ENCODE measurements at regions not wholly inside any gene's neighbourhood (a gene's known extent, or its start where the extent isn't known, plus 50 kb on each side); places are given as distances from the start of the nearest gene placed in this dataset.

- H3K27ac ChIP-seq (ENCODE audit: low read depth, low read length): peak overlapping the region; percentile 39; the same call in 1 of the 2 replicates
- H3K36me3 ChIP-seq (ENCODE audit: insufficient read depth, low read length): no peaks in the 10 kb centered on the region
- peaks cover 39% of the 10 kb centered on the region for H3K4me1 ChIP-seq (ENCODE audit: insufficient read depth, low read length)
- no peak overlapping the region for H3K4me3 ChIP-seq (ENCODE audit: low read length)
- no peak overlapping the region; the same call in 1 of the 2 replicates for H3K9ac ChIP-seq (ENCODE audit: low read depth, low read length)
- 70% methylated on average over 2 of the region's 2 CpGs for WGBS
- H3K27me3 ChIP-seq (ENCODE audit: insufficient read depth, low read length): no peaks in the 10 kb centered on the region
- no peaks in the 10 kb centered on the region for H3K9me3 ChIP-seq (ENCODE audit: insufficient read depth, low read depth, low read length)
Measured at GRCh38 chr3:34012102-34012461, 213.7 kb downstream of the PDCD6IP start.

GRCh38 chr3:34013818-34014570, 215.6 kb downstream of the PDCD6IP start:
- Histone ChIP-seq H3K36me3 (ENCODE audit: insufficient read depth, low read length) (no peaks in the 10 kb centered on the region), H3K27ac (ENCODE audit: low read depth, low read length) (no peak overlapping the region), H3K4me1 (ENCODE audit: insufficient read depth, low read length) (peaks cover 28% of the 10 kb centered on the region; the same call in 1 of the 2 replicates), H3K27me3 (ENCODE audit: insufficient read depth, low read length) (no peaks in the 10 kb centered on the region), H3K9ac (ENCODE audit: low read depth, low read length) (no peak overlapping the region), H3K9me3 (ENCODE audit: insufficient read depth, low read depth, low read length) (no peaks in the 10 kb centered on the region), H3K4me3 (ENCODE audit: low read length) (no peak overlapping the region)
- WGBS: 89% methylated on average over 4 of the region's 6 CpGs

DNA sequence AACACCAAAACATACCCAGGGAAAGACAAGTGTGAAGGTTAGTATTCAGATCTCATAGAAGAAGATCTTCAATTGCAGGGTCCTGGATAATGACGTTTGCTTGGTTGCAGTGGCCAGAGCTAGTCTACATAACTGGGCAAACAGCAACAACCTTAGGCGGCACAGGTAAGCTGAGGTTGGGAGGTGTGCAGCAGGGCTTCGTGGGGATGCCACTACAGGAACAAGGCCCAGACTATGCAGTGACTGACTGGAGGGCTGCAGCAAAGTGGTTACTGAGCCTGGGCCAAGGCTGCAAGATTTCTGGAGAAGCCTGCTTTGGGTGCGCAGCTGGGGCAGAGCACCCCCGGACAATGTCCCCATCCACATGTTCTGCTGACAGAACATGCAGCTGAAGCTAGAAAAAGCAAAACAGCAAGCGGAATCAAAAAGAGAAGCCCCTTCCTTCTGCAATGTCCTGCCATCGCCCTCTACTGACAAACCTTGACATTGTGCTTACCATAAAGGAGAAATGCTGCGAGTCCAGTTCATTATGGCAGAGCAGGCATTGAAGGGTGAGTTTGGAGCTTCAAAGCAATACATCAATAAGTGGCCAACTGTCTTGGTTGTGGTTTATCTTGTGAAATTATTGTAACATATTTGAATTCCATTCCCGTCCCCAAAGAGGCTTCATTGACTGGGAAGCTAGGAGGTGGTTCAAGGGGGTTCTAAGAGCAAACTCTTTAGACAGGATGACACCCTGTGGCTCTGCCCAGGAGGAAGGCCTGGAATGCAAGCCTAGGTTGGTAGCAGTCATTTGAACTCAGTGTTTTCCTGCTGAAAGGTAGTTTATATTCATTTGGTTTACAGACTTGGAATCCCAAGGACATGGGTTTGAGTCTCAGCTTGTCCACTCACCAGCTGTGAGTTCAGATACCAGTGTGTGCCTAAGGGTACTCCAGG, 217.0 kb downstream of the PDCD6IP start:
- Histone ChIP-seq H3K27me3 (ENCODE audit: insufficient read depth, low read length) (no peaks in the 10 kb centered on the region), H3K9ac (ENCODE audit: low read depth, low read length) (no peak overlapping the region), H3K4me3 (ENCODE audit: low read length) (no peak overlapping the region), H3K27ac (ENCODE audit: low read depth, low read length) (no peak overlapping the region), H3K9me3 (ENCODE audit: insufficient read depth, low read depth, low read length) (no peaks in the 10 kb centered on the region), H3K36me3 (ENCODE audit: insufficient read depth, low read length) (no peaks in the 10 kb centered on the region), H3K4me1 (ENCODE audit: insufficient read depth, low read length) (peaks cover 20% of the 10 kb centered on the region; the same call in 1 of the 2 replicates)
- WGBS: 76% methylated on average over 9 of the region's 9 CpGs

DNA sequence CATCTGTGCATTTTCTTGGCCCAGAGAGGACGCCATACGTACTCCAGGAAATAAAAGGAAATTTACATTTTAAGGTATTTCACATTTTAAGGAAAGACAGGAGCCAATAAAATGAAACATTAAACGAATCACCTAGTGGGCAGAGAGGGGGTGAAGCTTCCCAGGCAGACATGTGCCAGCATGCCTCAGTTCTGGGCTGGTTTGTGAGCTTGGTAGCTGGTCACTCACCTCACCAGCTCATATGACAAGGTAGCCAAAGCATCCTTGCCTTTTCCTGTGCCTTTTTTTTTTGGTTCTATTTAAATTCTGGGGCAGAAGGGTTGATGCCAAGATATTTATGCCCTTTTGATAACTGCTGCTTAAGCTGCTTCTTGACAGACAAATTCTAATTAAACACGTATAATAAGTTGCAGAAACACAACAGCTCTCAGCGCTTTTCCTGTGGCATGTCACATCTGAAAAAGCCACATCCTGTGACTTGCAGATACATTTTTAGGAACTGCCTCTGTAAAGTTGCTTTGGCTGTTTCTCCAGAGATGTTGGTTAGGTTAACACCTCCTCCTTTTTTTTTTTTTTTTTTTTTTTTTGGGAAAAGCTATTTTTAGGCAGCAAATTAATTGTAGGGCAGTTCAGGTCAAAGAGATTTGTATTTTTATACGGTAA, 218.6 kb downstream of the PDCD6IP start:
- Histone ChIP-seq H3K9me3 (ENCODE audit: insufficient read depth, low read depth, low read length) (no peaks in the 10 kb centered on the region), H3K9ac (ENCODE audit: low read depth, low read length) (no peak overlapping the region), H3K4me3 (ENCODE audit: low read length) (no peak overlapping the region), H3K36me3 (ENCODE audit: insufficient read depth, low read length) (no peaks in the 10 kb centered on the region), H3K27ac (ENCODE audit: low read depth, low read length) (no peak overlapping the region), H3K27me3 (ENCODE audit: insufficient read depth, low read length) (no peaks in the 10 kb centered on the region), H3K4me1 (ENCODE audit: insufficient read depth, low read length) (peaks cover 13% of the 10 kb centered on the region; the same call in 1 of the 2 replicates)
- WGBS: 93% methylated on average over 6 of the region's 6 CpGs

GRCh38 chr3:34017757-34018156, 219.3 kb downstream of the PDCD6IP start:
- no peak overlapping the region for H3K4me3 ChIP-seq (ENCODE audit: low read length)
- no peak overlapping the region for H3K9ac ChIP-seq (ENCODE audit: low read depth, low read length)
- H3K4me1 ChIP-seq (ENCODE audit: insufficient read depth, low read length): peaks cover 6% of the 10 kb centered on the region; the same call in 1 of the 2 replicates
- no peaks in the 10 kb centered on the region for H3K27me3 ChIP-seq (ENCODE audit: insufficient read depth, low read length)
- H3K9me3 ChIP-seq (ENCODE audit: insufficient read depth, low read depth, low read length): no peaks in the 10 kb centered on the region
- no peak overlapping the region for H3K27ac ChIP-seq (ENCODE audit: low read depth, low read length)
- no peaks in the 10 kb centered on the region for H3K36me3 ChIP-seq (ENCODE audit: insufficient read depth, low read length)

- Histone ChIP-seq H3K4me1 (ENCODE audit: insufficient read depth, low read length) (no peaks in the 10 kb centered on the region), H3K27ac (ENCODE audit: low read depth, low read length) (no peak overlapping the region)
- 92% methylated on average over 1 of the region's 2 CpGs for WGBS
Measured at GRCh38 chr3:34019158-34019557, 220.7 kb downstream of the PDCD6IP start.

GRCh38 chr3:34020170-34020569, 221.7 kb downstream of the PDCD6IP start:
- Histone ChIP-seq H3K9ac (ENCODE audit: low read depth, low read length) (no peak overlapping the region), H3K27me3 (ENCODE audit: insufficient read depth, low read length) (no peaks in the 10 kb centered on the region), H3K27ac (ENCODE audit: low read depth, low read length) (no peak overlapping the region), H3K36me3 (ENCODE audit: insufficient read depth, low read length) (no peaks in the 10 kb centered on the region), H3K9me3 (ENCODE audit: insufficient read depth, low read depth, low read length) (no peaks in the 10 kb centered on the region), H3K4me1 (ENCODE audit: insufficient read depth, low read length) (no peaks in the 10 kb centered on the region), H3K4me3 (ENCODE audit: low read length) (no peak overlapping the region)

More at GRCh38 chr3:34019158-34019557, 220.7 kb downstream of the PDCD6IP start:
- no peaks in the 10 kb centered on the region for H3K36me3 ChIP-seq (ENCODE audit: insufficient read depth, low read length)
- H3K9ac ChIP-seq (ENCODE audit: low read depth, low read length): no peak overlapping the region
- no peaks in the 10 kb centered on the region for H3K9me3 ChIP-seq (ENCODE audit: insufficient read depth, low read depth, low read length)
- no peaks in the 10 kb centered on the region for H3K27me3 ChIP-seq (ENCODE audit: insufficient read depth, low read length)
- no peak overlapping the region for H3K4me3 ChIP-seq (ENCODE audit: low read length)

DNA sequence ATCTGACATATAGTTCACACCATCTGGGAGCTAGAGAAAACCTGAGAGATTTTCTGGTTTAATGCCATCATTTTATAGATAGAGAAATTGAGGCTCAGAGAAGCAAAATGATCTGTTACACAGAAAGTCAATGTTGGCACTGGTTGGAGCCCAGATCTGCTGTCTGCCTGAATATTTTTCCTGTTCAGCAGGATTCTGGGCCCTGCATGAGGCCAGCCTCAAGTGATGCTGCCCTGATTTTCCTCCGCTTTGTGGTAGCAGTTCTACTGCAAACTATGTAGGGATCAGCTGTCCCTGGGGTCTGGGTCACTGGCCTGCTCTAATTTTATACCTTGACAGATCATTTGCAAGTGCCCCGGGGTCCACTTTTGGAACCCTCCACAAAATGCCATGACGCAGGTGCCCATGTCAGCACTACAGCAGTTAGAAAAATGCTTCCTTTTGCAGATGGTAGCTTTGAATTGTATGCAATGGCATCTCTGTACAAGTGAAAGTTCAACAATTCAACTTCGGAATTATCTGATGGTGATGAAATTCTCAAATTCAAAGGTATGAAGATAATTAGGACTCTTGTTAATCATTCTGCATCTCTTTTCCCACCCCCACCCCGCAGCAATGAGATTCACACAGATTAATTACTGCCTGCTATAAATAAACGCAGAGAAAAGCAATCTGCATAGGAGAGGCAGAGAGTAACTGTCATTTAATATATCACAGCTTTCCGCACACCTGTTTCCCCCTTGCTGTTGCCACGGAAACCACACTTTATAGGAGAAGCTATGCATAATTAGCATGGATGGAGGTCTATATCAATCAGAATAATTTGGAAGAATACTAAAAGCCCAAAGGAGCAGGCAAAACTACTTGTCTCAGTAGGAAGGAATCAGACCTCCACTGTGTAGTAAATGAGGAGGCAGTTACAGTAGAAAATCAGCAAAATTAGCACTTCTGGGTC, 222.6 kb downstream of the PDCD6IP start:
- Histone ChIP-seq H3K27ac (ENCODE audit: low read depth, low read length) (no peak overlapping the region), H3K4me1 (ENCODE audit: insufficient read depth, low read length) (no peaks in the 10 kb centered on the region), H3K9me3 (ENCODE audit: insufficient read depth, low read depth, low read length) (no peaks in the 10 kb centered on the region), H3K9ac (ENCODE audit: low read depth, low read length) (no peak overlapping the region), H3K27me3 (ENCODE audit: insufficient read depth, low read length) (no peaks in the 10 kb centered on the region), H3K4me3 (ENCODE audit: low read length) (no peak overlapping the region), H3K36me3 (ENCODE audit: insufficient read depth, low read length) (no peaks in the 10 kb centered on the region)
- 94% methylated on average over 8 of the region's 8 CpGs for WGBS

DNA sequence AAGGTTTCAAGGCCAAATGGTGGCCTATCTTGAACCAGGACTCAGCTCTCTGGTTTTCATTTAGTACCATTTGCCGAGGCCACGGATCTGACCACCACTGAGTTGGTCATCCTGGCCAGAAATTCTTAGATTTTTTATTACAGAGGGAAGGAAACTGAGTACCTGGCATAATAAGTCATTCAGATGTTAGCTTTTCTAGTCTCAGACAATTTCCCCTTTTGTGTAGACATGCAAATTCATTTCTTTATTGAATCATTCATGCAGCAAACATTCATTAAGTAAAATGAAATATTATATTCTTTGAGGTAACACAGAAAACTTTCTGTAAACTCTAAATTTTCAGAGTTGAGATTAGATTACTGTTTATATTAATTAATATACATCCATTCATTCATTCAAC, 223.7 kb downstream of the PDCD6IP start:
- Histone ChIP-seq H3K4me3 (ENCODE audit: low read length) (no peak overlapping the region), H3K27me3 (ENCODE audit: insufficient read depth, low read length) (no peaks in the 10 kb centered on the region), H3K36me3 (ENCODE audit: insufficient read depth, low read length) (no peaks in the 10 kb centered on the region), H3K4me1 (ENCODE audit: insufficient read depth, low read length) (no peaks in the 10 kb centered on the region), H3K27ac (ENCODE audit: low read depth, low read length) (no peak overlapping the region), H3K9me3 (ENCODE audit: insufficient read depth, low read depth, low read length) (no peaks in the 10 kb centered on the region), H3K9ac (ENCODE audit: low read depth, low read length) (no peak overlapping the region)
- 92% methylated on average over 2 of the region's 2 CpGs for WGBS

GRCh38 chr3:34024447-34025240, 226.2 kb downstream of the PDCD6IP start:
- no peaks in the 10 kb centered on the region for H3K4me1 ChIP-seq (ENCODE audit: insufficient read depth, low read length)
- no peak overlapping the region for H3K4me3 ChIP-seq (ENCODE audit: low read length)
- WGBS: 95% methylated on average over 3 of the region's 3 CpGs
- H3K27ac ChIP-seq (ENCODE audit: low read depth, low read length): no peak overlapping the region
- no peak overlapping the region for H3K9ac ChIP-seq (ENCODE audit: low read depth, low read length)
- no peaks in the 10 kb centered on the region for H3K36me3 ChIP-seq (ENCODE audit: insufficient read depth, low read length)
- no peaks in the 10 kb centered on the region for H3K9me3 ChIP-seq (ENCODE audit: insufficient read depth, low read depth, low read length)
- H3K27me3 ChIP-seq (ENCODE audit: insufficient read depth, low read length): no peaks in the 10 kb centered on the region

Measured in HUES64 (cell line).